ENCODE measurements at regions not wholly inside any gene's neighbourhood (a gene's known extent, or its start where the extent isn't known, plus 50 kb on each side); places are given as distances from the start of the nearest gene placed in this dataset.

DNA sequence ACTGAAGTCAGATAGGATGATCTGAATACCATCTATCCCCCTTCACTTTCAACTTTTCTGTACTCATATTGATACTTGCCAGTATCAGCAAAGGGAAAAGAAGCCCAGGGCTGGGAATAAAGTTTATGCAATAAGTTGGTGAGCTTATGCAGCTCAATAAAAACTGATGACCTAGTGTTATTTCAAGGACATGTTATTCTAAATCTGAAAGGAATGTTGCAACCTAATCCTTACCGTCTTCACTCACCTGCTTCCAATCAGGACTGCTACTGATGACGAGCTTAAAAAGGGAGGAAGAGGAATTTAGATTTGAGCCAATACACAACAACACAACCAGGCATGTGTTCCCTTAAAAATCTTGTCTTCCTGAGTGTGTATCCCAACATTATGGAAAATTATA is 419.9 kb downstream of the SPRY1 start:
- Mint-ChIP-seq H3K27ac (no peak overlapping the region), H3K4me3 (no peak overlapping the region)
- DNase-seq = no peak

GRCh38 chr4:123817025-123817688 is 420.6 kb downstream of the SPRY1 start:
- DNase-seq = no peak
- Mint-ChIP-seq H3K36me3 (ENCODE audit: insufficient read depth) (no peaks in the 10 kb centered on the region), H3K27ac (no peak overlapping the region), H3K9me3 (no peaks in the 10 kb centered on the region), H3K4me3 (no peak overlapping the region), H3K27me3 (no peaks in the 10 kb centered on the region), H3K4me1 (ENCODE audit: low read depth in 2 of 2) (no peaks in the 10 kb centered on the region)
- no peak for ATAC-seq (replicated peaks)

More for the DNA sequence above, 419.9 kb downstream of the SPRY1 start:
- Mint-ChIP-seq H3K36me3 (ENCODE audit: insufficient read depth) (no peaks in the 10 kb centered on the region), H3K4me1 (ENCODE audit: low read depth in 2 of 2) (no peaks in the 10 kb centered on the region), H3K27me3 (no peaks in the 10 kb centered on the region), H3K9me3 (no peaks in the 10 kb centered on the region)
- ATAC-seq (replicated peaks) = no peak

- Mint-ChIP-seq H3K9me3 (peaks cover 0 to 3% of the 10 kb centered on the region in 2 donors), H3K27ac (no peak overlapping the region), H3K4me1 (ENCODE audit: low read depth in 2 of 2) (no peaks in the 10 kb centered on the region), H3K4me3 (no peak overlapping the region), H3K27me3 (peaks cover 0 to 6% of the 10 kb centered on the region in 2 donors), H3K36me3 (ENCODE audit: insufficient read depth) (no peaks in the 10 kb centered on the region)
- no peak for ATAC-seq (replicated peaks)
- no peak for DNase-seq
Measured at GRCh38 chr4:123819362-123820035, 422.9 kb downstream of the SPRY1 start.

- H3K9me3 Mint-ChIP-seq = peaks cover 0 to 3% of the 10 kb centered on the region in 2 donors
- H3K27me3 Mint-ChIP-seq = peaks cover 0 to 6% of the 10 kb centered on the region in 2 donors
- no peak for DNase-seq
Measured at GRCh38 chr4:123821861-123822260, 425.3 kb downstream of the SPRY1 start.

GRCh38 chr4:123822353-123822752 is 425.8 kb downstream of the SPRY1 start:
- Mint-ChIP-seq H3K9me3 (peaks cover 0 to 3% of the 10 kb centered on the region in 2 donors), H3K4me1 (ENCODE audit: low read depth in 2 of 2) (no peaks in the 10 kb centered on the region), H3K27ac (no peak overlapping the region), H3K27me3 (peaks cover 0 to 6% of the 10 kb centered on the region in 2 donors), H3K36me3 (ENCODE audit: insufficient read depth) (no peaks in the 10 kb centered on the region), H3K4me3 (no peak overlapping the region)
- ATAC-seq (replicated peaks) = no peak
- no peak for DNase-seq

More at GRCh38 chr4:123821861-123822260, 425.3 kb downstream of the SPRY1 start:
- Mint-ChIP-seq H3K4me3 (no peak overlapping the region), H3K36me3 (ENCODE audit: insufficient read depth) (no peaks in the 10 kb centered on the region), H3K4me1 (ENCODE audit: low read depth in 2 of 2) (no peaks in the 10 kb centered on the region), H3K27ac (no peak overlapping the region)
- ATAC-seq (replicated peaks) = no peak

- H3K9me3 Mint-ChIP-seq = peaks cover 0 to 3% of the 10 kb centered on the region in 2 donors
- no peaks in the 10 kb centered on the region for H3K4me1 Mint-ChIP-seq (ENCODE audit: low read depth in 2 of 2)
- ATAC-seq (replicated peaks) (no peak), DNase-seq (no peak)
- no peaks in the 10 kb centered on the region for H3K36me3 Mint-ChIP-seq (ENCODE audit: insufficient read depth)
- H3K4me3 Mint-ChIP-seq = no peak overlapping the region
- H3K27me3 Mint-ChIP-seq = peaks cover 0 to 6% of the 10 kb centered on the region in 2 donors
- H3K27ac Mint-ChIP-seq = no peak overlapping the region
Measured at GRCh38 chr4:123823244-123823643, 426.6 kb downstream of the SPRY1 start.

- H3K9me3 Mint-ChIP-seq = peaks cover 0 to 4% of the 10 kb centered on the region in 2 donors
- H3K4me1 Mint-ChIP-seq (ENCODE audit: low read depth in 2 of 2) = no peaks in the 10 kb centered on the region
- H3K4me3 Mint-ChIP-seq = no peak overlapping the region
- ATAC-seq (replicated peaks) (no peak), DNase-seq (no peak)
- H3K27ac Mint-ChIP-seq = no peak overlapping the region
- no peaks in the 10 kb centered on the region for H3K36me3 Mint-ChIP-seq (ENCODE audit: insufficient read depth)
- peaks cover 0 to 6% of the 10 kb centered on the region in 2 donors for H3K27me3 Mint-ChIP-seq
Measured at GRCh38 chr4:123824524-123824923, 427.9 kb downstream of the SPRY1 start.

DNA sequence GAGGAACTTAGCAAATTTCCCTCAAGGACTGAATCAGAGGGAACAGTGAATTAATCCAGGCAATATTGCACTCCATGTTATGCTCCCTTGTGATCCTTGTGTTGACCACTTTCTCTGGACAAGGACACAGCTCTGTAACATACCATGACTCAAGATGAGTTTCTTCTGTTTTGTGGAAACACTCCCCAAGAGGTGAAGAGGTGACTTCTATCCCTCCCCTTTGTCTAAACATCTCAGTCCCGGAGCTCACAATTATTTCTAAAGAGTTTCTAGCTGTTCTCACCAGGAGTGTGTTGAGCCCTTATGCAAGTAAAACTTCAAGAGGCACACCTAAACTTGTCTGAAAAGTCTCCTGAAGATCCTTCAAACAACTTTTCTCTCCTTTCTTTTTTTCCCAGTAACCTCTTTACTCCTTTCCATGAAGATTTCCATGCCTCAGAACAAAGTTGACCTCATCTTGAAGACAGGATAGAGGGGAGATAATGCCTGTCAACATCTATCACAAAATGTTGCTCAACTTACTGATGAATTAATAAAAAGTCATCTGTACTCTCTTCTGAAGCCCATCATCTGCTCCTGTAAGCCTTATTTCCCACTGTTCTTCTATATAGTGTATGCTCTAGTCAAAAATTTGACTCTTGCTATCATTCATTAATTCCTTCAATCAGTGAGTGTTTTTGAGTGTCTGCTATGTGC is 429.1 kb downstream of the SPRY1 start:
- Mint-ChIP-seq H3K36me3 (ENCODE audit: insufficient read depth) (no peaks in the 10 kb centered on the region), H3K9me3 (peaks cover 0 to 4% of the 10 kb centered on the region in 2 donors)
- DNase-seq = no peak

DNA sequence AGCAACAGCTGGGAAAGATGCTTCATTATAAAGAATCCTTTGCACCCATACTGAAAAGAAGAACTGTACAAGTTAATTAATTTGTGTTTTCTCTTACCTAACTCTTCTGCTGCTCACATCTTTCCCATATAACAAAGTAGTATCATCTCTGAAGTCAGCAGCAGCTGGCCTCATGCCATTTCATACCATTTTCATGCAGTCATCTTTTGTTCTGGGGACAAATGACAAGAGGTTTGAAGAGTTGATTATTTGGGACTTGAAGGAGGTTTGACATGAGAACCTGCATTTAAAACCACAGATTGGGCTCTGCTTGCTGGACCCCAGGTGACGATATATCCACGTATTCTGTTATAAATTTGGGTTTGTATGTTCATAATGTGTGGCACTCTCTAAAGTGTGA is 430.3 kb downstream of the SPRY1 start:
- Mint-ChIP-seq H3K9me3 (peaks cover 0 to 4% of the 10 kb centered on the region in 2 donors), H3K4me1 (ENCODE audit: low read depth in 2 of 2) (no peaks in the 10 kb centered on the region), H3K36me3 (ENCODE audit: insufficient read depth) (no peaks in the 10 kb centered on the region), H3K27me3 (peaks cover 0 to 6% of the 10 kb centered on the region in 2 donors), H3K4me3 (no peak overlapping the region), H3K27ac (no peak overlapping the region)
- DNase-seq (no peak), ATAC-seq (replicated peaks) (no peak)

More for the DNA sequence above, 429.1 kb downstream of the SPRY1 start:
- Mint-ChIP-seq H3K27me3 (peaks cover 0 to 6% of the 10 kb centered on the region in 2 donors), H3K4me1 (ENCODE audit: low read depth in 2 of 2) (no peaks in the 10 kb centered on the region), H3K4me3 (no peak overlapping the region), H3K27ac (no peak overlapping the region)
- no peak for ATAC-seq (replicated peaks)

- ATAC-seq (replicated peaks) = no peak
- peaks cover 0 to 6% of the 10 kb centered on the region in 2 donors for H3K9me3 Mint-ChIP-seq
- H3K27ac Mint-ChIP-seq = no peak overlapping the region
- no peak for DNase-seq
- no peak overlapping the region for H3K4me3 Mint-ChIP-seq
- H3K4me1 Mint-ChIP-seq (ENCODE audit: low read depth in 2 of 2) = no peaks in the 10 kb centered on the region
- H3K36me3 Mint-ChIP-seq (ENCODE audit: insufficient read depth) = no peaks in the 10 kb centered on the region
- H3K27me3 Mint-ChIP-seq = peaks cover 0 to 6% of the 10 kb centered on the region in 2 donors
Measured at GRCh38 chr4:123827511-123827910, 430.9 kb downstream of the SPRY1 start.

GRCh38 chr4:123830930-123831329 is 434.3 kb downstream of the SPRY1 start:
- no peak for ATAC-seq (replicated peaks)
- Mint-ChIP-seq H3K27me3 (no peaks in the 10 kb centered on the region), H3K9me3 (peaks cover 0 to 3% of the 10 kb centered on the region in 2 donors)

GRCh38 chr4:123832173-123833026 is 435.8 kb downstream of the SPRY1 start:
- Mint-ChIP-seq H3K27me3 (no peaks in the 10 kb centered on the region), H3K9me3 (peaks cover 0 to 3% of the 10 kb centered on the region in 2 donors), H3K4me1 (ENCODE audit: low read depth in 2 of 2) (no peaks in the 10 kb centered on the region), H3K27ac (no peak overlapping the region), H3K36me3 (ENCODE audit: insufficient read depth) (no peaks in the 10 kb centered on the region), H3K4me3 (no peak overlapping the region)
- no peak for DNase-seq
- no peak for ATAC-seq (replicated peaks)

More at GRCh38 chr4:123830930-123831329, 434.3 kb downstream of the SPRY1 start:
- no peaks in the 10 kb centered on the region for H3K4me1 Mint-ChIP-seq (ENCODE audit: low read depth in 2 of 2)
- no peak overlapping the region for H3K4me3 Mint-ChIP-seq
- H3K27ac Mint-ChIP-seq = no peak overlapping the region
- no peak for DNase-seq
- H3K36me3 Mint-ChIP-seq (ENCODE audit: insufficient read depth) = no peaks in the 10 kb centered on the region

DNA sequence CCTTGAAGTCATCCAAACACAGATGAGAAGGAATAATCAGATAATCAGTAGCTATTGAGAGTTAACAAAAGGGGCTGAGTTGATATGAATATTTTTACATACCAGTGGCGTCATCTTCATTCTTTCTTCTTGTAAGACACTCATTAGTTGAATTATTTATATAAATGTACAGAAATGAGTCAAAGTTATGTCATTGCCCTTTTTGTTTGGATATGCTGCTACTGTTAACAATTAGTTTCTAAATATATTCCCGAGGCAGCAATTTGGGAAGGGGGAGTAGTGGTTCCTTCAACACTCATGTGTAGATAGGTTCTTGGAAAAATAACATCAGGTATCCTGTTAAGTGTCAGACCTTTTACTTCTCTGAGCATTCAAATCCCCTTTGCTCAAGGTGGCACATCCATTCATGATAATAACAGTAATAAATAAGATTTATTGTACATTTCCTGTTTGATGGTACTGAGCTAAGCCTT is 436.6 kb downstream of the SPRY1 start:
- ATAC-seq (replicated peaks) (no peak), DNase-seq (no peak)
- Mint-ChIP-seq H3K9me3 (peaks cover 0 to 3% of the 10 kb centered on the region in 2 donors), H3K27me3 (no peaks in the 10 kb centered on the region), H3K4me1 (ENCODE audit: low read depth in 2 of 2) (no peaks in the 10 kb centered on the region), H3K36me3 (ENCODE audit: insufficient read depth) (no peaks in the 10 kb centered on the region), H3K4me3 (no peak overlapping the region), H3K27ac (no peak overlapping the region)
